SHP77 (cell line): ENCODE measurements at regions not wholly inside any gene's neighbourhood (a gene's known extent, or its start where the extent isn't known, plus 50 kb on each side); places are given as distances from the start of the nearest gene placed in this dataset.
"Not testable (repeated sequence)": the region's sequence is repeated elsewhere in the genome, so short reads cannot be mapped to it uniquely, and the experiment has no call there.

Experiments
- DNase-seq, 2 experiments: peaks; one replicate each; lab custom pipeline; 2025; lab: John Stamatoyannopoulos, UW

DNA sequence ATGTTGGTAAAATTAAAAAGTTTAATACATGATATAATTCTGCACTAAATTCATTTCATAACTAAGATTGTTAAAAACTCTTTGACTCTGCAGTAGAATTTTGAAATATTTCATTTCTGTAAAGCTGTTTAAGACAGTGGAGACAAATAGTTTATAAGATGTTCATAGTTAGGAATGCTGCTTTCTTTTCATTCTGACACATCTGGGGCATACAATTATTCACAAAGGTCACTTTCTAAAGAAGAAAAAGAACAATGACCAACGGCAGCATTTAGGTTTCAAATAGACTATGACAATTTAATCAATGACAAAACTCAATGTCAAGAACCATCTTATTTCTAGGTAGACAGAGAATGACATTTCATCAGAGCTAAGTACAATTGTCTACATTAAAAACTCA lies 1422.1 kb downstream of the PCDH9 start:
- no peak for DNase-seq

- DNase-seq, result no peak
These were observed 1426.4 kb downstream of the PCDH9 start for GRCh38 chr13:65803530-65804392.

DNA sequence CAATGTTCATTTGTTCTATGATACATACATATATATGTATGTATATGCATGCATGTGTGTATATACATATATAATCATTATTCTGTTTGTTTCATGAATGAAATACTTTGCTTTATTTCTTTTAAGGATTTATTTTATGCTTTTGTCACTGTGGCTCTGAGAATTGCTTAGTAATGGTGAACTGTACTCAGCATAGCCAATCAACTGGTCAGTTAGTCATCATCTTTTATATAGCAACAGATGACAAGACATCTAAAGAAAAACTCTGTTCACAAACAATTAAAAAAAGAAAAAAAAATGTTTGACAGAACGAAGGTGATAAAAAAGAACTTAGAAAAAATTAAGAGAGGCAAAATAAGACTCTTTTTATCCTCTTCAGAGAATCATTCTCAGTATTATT lies 1440.3 kb downstream of the PCDH9 start:
- DNase-seq, result no peak

- no peak for DNase-seq
These were observed 1443.1 kb downstream of the PCDH9 start for GRCh38 chr13:65787082-65787481.

DNA sequence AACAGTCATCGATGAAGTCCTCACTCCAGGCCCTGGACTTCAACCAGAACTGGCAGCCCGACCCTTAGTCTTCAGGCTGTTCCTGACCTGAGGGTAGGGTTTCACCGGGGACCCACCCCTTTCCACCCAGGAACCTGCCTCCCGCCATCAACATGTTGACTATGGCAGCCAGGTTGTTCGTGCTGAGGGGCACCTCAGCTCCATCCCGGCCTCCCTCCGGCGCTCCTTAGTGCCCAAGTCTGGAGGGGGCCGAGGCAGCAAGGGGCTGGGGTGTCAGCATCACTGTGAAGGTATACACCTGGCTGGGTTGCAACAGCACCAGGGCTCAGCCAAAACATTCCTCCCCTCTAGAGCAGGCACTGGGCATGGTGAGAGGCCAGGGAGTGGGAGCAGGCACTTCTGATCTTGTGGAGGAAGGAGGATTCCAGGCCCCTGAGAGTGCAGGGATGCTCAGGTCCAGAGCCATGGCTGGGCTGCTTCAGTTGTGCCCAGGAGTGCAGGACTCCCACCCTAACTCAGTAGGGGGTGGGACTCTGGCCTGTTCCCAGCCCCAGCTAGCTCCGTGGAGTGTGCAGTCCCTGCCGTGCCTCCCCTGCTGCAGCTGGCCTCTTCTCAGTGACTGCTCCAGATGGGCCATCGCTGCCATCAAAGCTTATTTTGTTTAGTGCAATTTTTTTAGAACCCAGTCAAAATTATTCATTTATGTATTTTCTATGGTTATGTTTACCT lies 1445.9 kb downstream of the PCDH9 start:
- no peak for DNase-seq

GRCh38 chr13:65783383-65783782 lies 1446.8 kb downstream of the PCDH9 start:
- DNase-seq, result peak in 1 of 2 experiments; percentile 16

- not testable (repeated sequence) for DNase-seq
These were observed 1458.3 kb downstream of the PCDH9 start for GRCh38 chr13:65771704-65772313.

GRCh38 chr13:65768545-65768944 lies 1461.6 kb downstream of the PCDH9 start:
- no peak for DNase-seq

- DNase-seq, result no peak
These were observed 1466.3 kb downstream of the PCDH9 start for GRCh38 chr13:65763811-65764210.

GRCh38 chr13:65762012-65762411 lies 1468.1 kb downstream of the PCDH9 start:
- DNase-seq, result no peak

- DNase-seq, result no peak
These were observed 1474.0 kb downstream of the PCDH9 start for GRCh38 chr13:65756071-65756671.

DNA sequence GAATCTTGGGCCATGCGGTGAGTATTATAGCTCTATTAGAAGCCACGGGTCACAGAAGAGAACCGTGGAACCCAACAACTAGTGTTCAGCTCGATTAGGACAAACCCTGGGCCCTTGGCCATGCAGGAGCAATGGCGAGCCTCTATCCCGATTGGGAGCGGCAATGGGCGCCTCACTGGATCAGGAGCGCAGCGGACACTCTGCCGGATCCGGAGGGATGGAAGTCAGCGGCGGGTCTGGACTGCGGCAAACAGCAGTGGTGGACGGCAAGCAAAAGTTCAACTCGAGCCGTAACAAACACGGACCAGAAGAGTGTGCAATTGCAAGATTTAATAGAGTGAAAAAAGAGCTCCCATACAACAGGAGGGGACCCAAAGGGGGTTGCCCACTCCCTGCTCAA lies 1481.9 kb downstream of the PCDH9 start:
- no peak for DNase-seq

- DNase-seq, result no peak
These were observed 1483.7 kb downstream of the PCDH9 start for GRCh38 chr13:65746406-65746921.

- no peak for DNase-seq
These were observed 1485.3 kb downstream of the PCDH9 start for GRCh38 chr13:65744836-65745235.

GRCh38 chr13:65733110-65733509 lies 1497.0 kb downstream of the PCDH9 start:
- DNase-seq, result no peak

GRCh38 chr13:65727070-65727469 lies 1503.1 kb downstream of the PCDH9 start:
- no peak for DNase-seq

- no peak for DNase-seq
These were observed 1505.1 kb downstream of the PCDH9 start for GRCh38 chr13:65725006-65725405.

- DNase-seq, result no peak
These were observed 1505.9 kb downstream of the PCDH9 start for GRCh38 chr13:65724226-65724625.

DNA sequence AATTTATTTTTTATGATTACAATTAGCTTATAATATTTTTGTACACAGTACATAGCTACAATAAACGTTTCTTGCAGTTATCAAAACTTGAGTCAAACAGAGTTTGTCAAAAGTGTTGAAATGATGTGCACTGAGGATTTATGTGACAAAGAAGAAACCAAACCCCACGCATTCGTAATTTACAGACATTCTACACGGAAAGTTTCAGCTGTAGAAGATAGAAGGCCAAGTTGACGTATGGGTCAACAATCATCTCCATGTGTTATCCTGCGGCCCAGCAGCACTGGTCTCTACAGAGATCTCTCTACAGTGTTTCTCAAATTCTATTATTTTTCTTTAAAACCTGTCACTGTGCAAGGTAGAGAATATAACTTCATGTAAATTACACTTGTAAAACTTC lies 1507.6 kb downstream of the PCDH9 start:
- DNase-seq, result no peak

DNA sequence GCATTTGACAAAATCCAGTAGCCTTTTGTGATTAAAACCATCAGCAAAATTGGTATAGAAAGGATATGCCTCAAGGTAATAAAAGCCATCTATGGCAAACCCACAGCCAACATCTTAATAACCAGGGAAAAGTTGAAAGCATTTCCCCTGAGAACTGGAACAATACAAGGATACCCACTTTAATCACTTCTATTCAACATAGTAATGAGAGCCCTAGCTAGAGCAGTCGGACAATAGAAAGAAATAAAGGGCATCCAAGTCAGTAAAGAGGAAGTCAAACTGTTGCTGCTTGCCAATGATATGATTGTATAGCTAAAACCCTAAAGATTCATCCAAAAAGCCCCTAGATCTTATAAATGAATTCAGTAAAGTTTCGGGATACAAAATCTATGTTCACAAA lies 1510.3 kb downstream of the PCDH9 start:
- no peak for DNase-seq

DNA sequence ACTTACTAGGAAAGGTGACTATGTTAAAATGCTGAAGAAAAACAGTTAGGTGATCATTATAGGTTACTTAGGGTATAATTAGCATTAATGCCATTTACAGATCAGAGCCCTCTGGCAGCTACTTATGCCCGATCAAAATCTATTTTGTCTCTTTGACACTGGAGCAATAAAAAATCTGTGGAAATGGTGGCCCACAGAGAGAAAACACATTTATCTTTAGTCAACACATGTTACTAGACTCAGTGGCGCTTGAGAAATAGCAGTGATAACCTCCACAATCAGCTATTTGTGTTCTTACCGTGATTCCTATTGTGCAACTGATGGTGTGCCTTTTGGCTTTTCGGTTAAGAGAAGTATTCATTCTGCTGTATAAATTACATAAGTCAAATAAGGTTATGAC lies 1519.6 kb downstream of the PCDH9 start:
- DNase-seq, result no peak

- DNase-seq, result no peak
These were observed 1532.3 kb downstream of the PCDH9 start for GRCh38 chr13:65697843-65698242.
